ENCODE measurements at regions not wholly inside any gene's neighbourhood (a gene's known extent, or its start where the extent isn't known, plus 50 kb on each side); places are given as distances from the start of the nearest gene placed in this dataset.

DNA sequence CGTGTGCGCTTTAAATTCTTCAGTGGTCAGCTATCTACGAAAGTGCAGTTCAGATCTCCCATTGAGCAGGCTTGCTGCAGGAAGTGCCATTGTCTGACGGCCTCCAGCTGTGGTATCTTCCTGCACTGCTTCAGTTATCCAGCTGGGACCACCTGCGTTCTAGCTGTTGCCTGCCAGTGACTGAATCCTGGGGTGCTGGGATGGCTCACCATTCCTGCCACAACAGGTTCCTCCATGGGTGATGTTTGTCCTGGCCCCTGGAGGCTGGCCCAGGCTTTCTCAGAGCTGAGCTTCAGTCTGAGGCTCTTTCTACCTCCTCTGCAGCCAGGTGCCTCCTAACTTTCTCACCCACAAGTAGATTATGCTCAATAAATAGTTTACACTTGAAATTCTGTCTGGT, 498.5 kb upstream of the HS6ST1 start:
- TF ChIP-seq, protein P1, sequence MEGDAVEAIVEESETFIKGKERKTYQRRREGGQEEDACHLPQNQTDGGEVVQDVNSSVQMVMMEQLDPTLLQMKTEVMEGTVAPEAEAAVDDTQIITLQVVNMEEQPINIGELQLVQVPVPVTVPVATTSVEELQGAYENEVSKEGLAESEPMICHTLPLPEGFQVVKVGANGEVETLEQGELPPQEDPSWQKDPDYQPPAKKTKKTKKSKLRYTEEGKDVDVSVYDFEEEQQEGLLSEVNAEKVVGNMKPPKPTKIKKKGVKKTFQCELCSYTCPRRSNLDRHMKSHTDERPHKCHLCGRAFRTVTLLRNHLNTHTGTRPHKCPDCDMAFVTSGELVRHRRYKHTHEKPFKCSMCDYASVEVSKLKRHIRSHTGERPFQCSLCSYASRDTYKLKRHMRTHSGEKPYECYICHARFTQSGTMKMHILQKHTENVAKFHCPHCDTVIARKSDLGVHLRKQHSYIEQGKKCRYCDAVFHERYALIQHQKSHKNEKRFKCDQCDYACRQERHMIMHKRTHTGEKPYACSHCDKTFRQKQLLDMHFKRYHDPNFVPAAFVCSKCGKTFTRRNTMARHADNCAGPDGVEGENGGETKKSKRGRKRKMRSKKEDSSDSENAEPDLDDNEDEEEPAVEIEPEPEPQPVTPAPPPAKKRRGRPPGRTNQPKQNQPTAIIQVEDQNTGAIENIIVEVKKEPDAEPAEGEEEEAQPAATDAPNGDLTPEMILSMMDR (IDR thresholded peaks at IDR 0.05; ENCODE audit: insufficient read depth, low read length, poor library complexity, severe bottlenecking), result no peak
- TF ChIP-seq EZH2phosphoT487 (conservative IDR thresholded peaks at IDR 0.05; ENCODE audit: low read length), result no peak
- Histone ChIP-seq H2AFZ (ENCODE audit: low read depth, low read length, severe bottlenecking) (no peak overlapping the region), H3K4me3 (ENCODE audit: insufficient read depth, low read length, poor library complexity, severe bottlenecking) (no peak overlapping the region), H3K79me2 (ENCODE audit: insufficient read depth, low read length) (no peaks in the 10 kb centered on the region), H3K27me3 (ENCODE audit: low read length) (no peaks in the 10 kb centered on the region), H4K20me1 (ENCODE audit: low read depth, low read length) (no peaks in the 10 kb centered on the region), H3F3A (ENCODE audit: insufficient read depth) (no peaks in the 10 kb centered on the region), H3K4me2 (ENCODE audit: low read depth, low read length, poor library complexity, severe bottlenecking) (no peak overlapping the region), H3K9ac (ENCODE audit: low read length) (no peak overlapping the region), H3K27ac (ENCODE audit: low read depth, low read length) (no peak overlapping the region), H3K9me3 (ENCODE audit: insufficient read depth, low read length) (no peaks in the 10 kb centered on the region), H3K36me3 (ENCODE audit: low read length) (no peaks in the 10 kb centered on the region), H3K9me2 (replicated peaks; ENCODE audit: insufficient read depth, low read length) (no peaks in the 10 kb centered on the region)

DNA sequence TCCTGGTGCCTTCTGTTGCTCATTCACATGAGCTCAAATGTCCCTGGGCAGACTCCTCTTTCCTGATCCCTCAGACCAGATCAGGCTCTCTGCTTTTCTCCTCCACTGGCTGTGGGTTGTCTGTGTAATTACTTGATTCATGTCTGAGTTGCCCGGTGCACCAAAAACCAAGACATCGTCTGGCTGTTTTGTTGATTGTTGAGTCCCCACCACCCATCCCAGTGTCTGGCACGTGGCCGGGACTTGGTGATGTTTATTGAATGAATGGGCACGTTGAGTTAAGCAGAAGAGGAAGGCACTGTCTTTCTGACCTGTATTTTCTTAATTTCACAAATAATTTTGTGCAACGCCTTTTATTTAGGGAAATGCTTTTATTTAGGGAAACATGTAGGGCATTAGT, 499.1 kb upstream of the HS6ST1 start:
- Histone ChIP-seq H3K79me2 (ENCODE audit: insufficient read depth, low read length) (no peaks in the 10 kb centered on the region), H2AFZ (ENCODE audit: low read depth, low read length, severe bottlenecking) (no peak overlapping the region)

DNA sequence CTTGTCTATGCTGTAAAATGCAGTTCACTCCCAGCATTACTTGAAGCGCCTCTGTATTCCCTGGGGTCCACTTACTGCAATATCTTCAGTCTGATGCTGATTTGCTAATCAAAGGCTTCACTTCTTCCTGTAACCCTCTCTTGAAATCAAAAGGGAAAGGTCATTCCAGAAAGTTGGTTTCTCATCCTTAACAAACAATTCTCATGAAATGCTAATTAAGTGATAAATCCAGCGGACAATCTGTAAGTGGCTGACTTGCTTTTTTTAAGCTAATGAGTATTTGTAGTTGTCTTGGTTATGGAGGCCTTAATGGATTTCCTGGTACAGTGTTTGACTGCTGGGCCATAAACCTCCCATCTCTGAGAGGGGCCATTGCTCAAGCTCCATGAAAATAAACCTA, 499.6 kb upstream of the HS6ST1 start:
- no peak for TF ChIP-seq EZH2phosphoT487 (conservative IDR thresholded peaks at IDR 0.05; ENCODE audit: low read length)
- TF ChIP-seq, protein P1 (IDR thresholded peaks at IDR 0.05; ENCODE audit: insufficient read depth, low read length, poor library complexity, severe bottlenecking), result no peak
- no peaks in the 10 kb centered on the region for H3K79me2 ChIP-seq (ENCODE audit: insufficient read depth, low read length)
- H3K36me3 ChIP-seq (ENCODE audit: low read length), result no peaks in the 10 kb centered on the region
- no peak overlapping the region for H3K27ac ChIP-seq (ENCODE audit: low read depth, low read length)
- H3K4me3 ChIP-seq (ENCODE audit: insufficient read depth, low read length, poor library complexity, severe bottlenecking), result no peak overlapping the region
- no peaks in the 10 kb centered on the region for H4K20me1 ChIP-seq (ENCODE audit: low read depth, low read length)
- H3K9me2 ChIP-seq (replicated peaks; ENCODE audit: insufficient read depth, low read length), result no peaks in the 10 kb centered on the region
- H3F3A ChIP-seq (ENCODE audit: insufficient read depth), result no peaks in the 10 kb centered on the region
- no peaks in the 10 kb centered on the region for H3K9me3 ChIP-seq (ENCODE audit: insufficient read depth, low read length)
- H3K27me3 ChIP-seq (ENCODE audit: low read length), result no peaks in the 10 kb centered on the region
- H2AFZ ChIP-seq (ENCODE audit: low read depth, low read length, severe bottlenecking), result no peak overlapping the region
- no peak overlapping the region for H3K9ac ChIP-seq (ENCODE audit: low read length)
- no peak overlapping the region for H3K4me2 ChIP-seq (ENCODE audit: low read depth, low read length, poor library complexity, severe bottlenecking)

More for the DNA sequence above, 499.1 kb upstream of the HS6ST1 start:
- no peak for TF ChIP-seq EZH2phosphoT487 (conservative IDR thresholded peaks at IDR 0.05; ENCODE audit: low read length)
- TF ChIP-seq, protein P1 (IDR thresholded peaks at IDR 0.05; ENCODE audit: insufficient read depth, low read length, poor library complexity, severe bottlenecking), result no peak
- Histone ChIP-seq H3K9me3 (ENCODE audit: insufficient read depth, low read length) (no peaks in the 10 kb centered on the region), H3K27me3 (ENCODE audit: low read length) (no peaks in the 10 kb centered on the region), H3K4me2 (ENCODE audit: low read depth, low read length, poor library complexity, severe bottlenecking) (no peak overlapping the region), H3F3A (ENCODE audit: insufficient read depth) (no peaks in the 10 kb centered on the region), H3K27ac (ENCODE audit: low read depth, low read length) (no peak overlapping the region), H3K4me3 (ENCODE audit: insufficient read depth, low read length, poor library complexity, severe bottlenecking) (no peak overlapping the region), H3K36me3 (ENCODE audit: low read length) (no peaks in the 10 kb centered on the region), H3K9ac (ENCODE audit: low read length) (no peak overlapping the region), H3K9me2 (replicated peaks; ENCODE audit: insufficient read depth, low read length) (no peaks in the 10 kb centered on the region), H4K20me1 (ENCODE audit: low read depth, low read length) (no peaks in the 10 kb centered on the region)
